SK-N-SH treated with all-trans-retinoic acid at 6 μM for 48 hours (cell line): ENCODE measurements at regions not wholly inside any gene's neighbourhood (a gene's known extent, or its start where the extent isn't known, plus 50 kb on each side); places are given as distances from the start of the nearest gene placed in this dataset.

ENCODE experiments used
- ISL1 ChIP-seq: fragments of 250-450 bp; sonication (Bioruptor Pico); IDR thresholded peaks from 2 replicates; pipeline ENCODE4 v2.1.2; 2022; ENCODE audit warnings: mild to moderate bottlenecking, moderate library complexity
- RARB ChIP-seq: fragments of 250-450 bp; sonication (Bioruptor Pico); IDR thresholded peaks from 2 replicates; pipeline ENCODE4 v1.8.0; 2021; ENCODE audit warnings: mild to moderate bottlenecking, moderate library complexity
- ZFP3 ChIP-seq: fragments of 250-450 bp; sonication (Bioruptor Pico); IDR thresholded peaks from 2 replicates; pipeline ENCODE4 v1.5.0; 2020; ENCODE audit warnings: mild to moderate bottlenecking, moderate library complexity
- ZFP30 ChIP-seq: fragments of 450-650 bp; formaldehyde crosslinking; IDR thresholded peaks from 2 replicates; pipeline ENCODE4 v1.5.0; 2022; ENCODE audit warnings: mild to moderate bottlenecking, moderate library complexity

GRCh38 chr5:116982035-116982434 lies 407.4 kb upstream of the SEMA6A start:
- no peak for TF ChIP-seq RARB (CRISPR knock-in tag)
- no peak for TF ChIP-seq ZFP3 (CRISPR knock-in tag)
- TF ChIP-seq ISL1 = no peak
- TF ChIP-seq ZFP30 = no peak
